ENCODE measurements at regions not wholly inside any gene's neighbourhood (a gene's known extent, or its start where the extent isn't known, plus 50 kb on each side); places are given as distances from the start of the nearest gene placed in this dataset.

DNA sequence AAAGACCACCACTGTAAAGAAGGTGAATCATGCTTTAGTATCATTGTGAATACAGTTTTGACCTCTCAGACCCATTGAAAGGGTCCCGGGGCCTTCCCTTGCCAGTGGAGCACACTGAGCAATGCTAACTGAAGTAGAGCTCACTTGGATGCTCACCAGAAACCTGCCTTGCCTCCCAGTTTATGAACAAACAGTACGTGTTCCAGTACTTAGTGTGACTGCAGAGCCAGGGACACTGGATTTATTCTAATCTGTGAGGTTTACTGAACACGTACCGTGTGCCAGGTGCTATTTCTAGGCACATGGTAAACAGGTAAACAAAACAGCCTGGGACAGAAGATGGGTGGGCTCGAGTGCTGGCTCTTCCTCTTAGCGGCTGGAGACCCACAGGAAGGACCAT, 79.6 kb downstream of the FOXL1 start:
- intact Hi-C loops (cut with DNase I) = no loop called here
- H3K27me3 ChIP-seq (ENCODE audit: low read depth) = peaks cover 16% of the 10 kb centered on the region
- no peaks in the 10 kb centered on the region for H3K4me1 ChIP-seq
- no peak overlapping the region for H3K4me3 ChIP-seq
- no peaks in the 10 kb centered on the region for H3K36me3 ChIP-seq
- ATAC-seq (no peak), DNase-seq (no peak)
- H3K27ac ChIP-seq = no peak overlapping the region
- H3K9me3 ChIP-seq = no peaks in the 10 kb centered on the region
- TF ChIP-seq, protein P1, sequence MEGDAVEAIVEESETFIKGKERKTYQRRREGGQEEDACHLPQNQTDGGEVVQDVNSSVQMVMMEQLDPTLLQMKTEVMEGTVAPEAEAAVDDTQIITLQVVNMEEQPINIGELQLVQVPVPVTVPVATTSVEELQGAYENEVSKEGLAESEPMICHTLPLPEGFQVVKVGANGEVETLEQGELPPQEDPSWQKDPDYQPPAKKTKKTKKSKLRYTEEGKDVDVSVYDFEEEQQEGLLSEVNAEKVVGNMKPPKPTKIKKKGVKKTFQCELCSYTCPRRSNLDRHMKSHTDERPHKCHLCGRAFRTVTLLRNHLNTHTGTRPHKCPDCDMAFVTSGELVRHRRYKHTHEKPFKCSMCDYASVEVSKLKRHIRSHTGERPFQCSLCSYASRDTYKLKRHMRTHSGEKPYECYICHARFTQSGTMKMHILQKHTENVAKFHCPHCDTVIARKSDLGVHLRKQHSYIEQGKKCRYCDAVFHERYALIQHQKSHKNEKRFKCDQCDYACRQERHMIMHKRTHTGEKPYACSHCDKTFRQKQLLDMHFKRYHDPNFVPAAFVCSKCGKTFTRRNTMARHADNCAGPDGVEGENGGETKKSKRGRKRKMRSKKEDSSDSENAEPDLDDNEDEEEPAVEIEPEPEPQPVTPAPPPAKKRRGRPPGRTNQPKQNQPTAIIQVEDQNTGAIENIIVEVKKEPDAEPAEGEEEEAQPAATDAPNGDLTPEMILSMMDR (IDR thresholded peaks at IDR 0.05) = no peak

DNA sequence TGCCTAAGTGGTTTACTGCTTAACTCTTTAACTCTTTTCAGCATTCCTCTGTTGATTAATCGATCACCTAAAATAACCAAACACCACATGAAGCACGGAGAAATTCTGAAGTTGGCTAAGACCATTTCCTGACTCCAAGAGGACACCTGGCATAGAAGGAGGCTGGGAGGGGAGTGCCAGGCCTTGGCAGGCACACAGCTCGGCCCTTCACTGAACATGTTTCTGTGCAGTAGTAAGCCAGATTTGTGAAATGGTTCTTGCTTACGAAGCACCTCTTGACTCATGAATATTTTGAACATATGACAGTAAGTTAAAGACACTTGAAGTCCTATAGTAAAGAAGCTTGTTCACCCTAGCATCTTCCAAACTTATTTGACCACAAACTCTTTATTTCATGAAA, 82.3 kb downstream of the FOXL1 start:
- Histone ChIP-seq H3K4me1 (no peaks in the 10 kb centered on the region), H3K36me3 (no peaks in the 10 kb centered on the region), H3K27me3 (ENCODE audit: low read depth) (peaks cover 21% of the 10 kb centered on the region), H3K27ac (no peak overlapping the region), H3K9me3 (no peaks in the 10 kb centered on the region), H3K4me3 (no peak overlapping the region)
- no peak for ATAC-seq
- intact Hi-C loops (cut with DNase I) = no loop called here
- TF ChIP-seq, protein P1 (IDR thresholded peaks at IDR 0.05) = no peak
- no peak for DNase-seq

DNA sequence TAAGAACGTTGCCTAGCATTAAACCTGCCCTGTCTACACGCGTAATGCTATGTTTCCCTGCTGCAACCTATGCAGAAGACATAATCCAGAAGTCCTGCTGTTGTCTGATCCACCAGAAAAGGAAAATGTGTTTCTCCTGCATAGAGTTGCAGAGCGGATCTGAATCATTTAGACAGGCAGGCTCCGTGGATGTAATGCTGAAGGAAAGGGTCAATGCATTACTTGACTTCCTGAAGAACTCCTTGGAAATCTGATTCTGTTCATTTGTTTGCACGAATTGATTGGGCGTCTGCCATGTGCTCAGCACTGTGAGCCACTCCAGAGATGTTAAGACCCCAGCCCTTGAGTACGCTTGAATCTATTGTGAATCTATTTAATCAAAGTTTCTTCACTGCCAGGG, 83.4 kb downstream of the FOXL1 start:
- DNase-seq (no peak), ATAC-seq (no peak)
- intact Hi-C loops (cut with DNase I) = no loop called here
- Histone ChIP-seq H3K27me3 (ENCODE audit: low read depth) (peaks cover 30% of the 10 kb centered on the region), H3K27ac (no peak overlapping the region), H3K4me3 (no peak overlapping the region), H3K36me3 (no peaks in the 10 kb centered on the region), H3K4me1 (no peaks in the 10 kb centered on the region), H3K9me3 (no peaks in the 10 kb centered on the region)
- TF ChIP-seq, protein P1 (IDR thresholded peaks at IDR 0.05) = no peak

DNA sequence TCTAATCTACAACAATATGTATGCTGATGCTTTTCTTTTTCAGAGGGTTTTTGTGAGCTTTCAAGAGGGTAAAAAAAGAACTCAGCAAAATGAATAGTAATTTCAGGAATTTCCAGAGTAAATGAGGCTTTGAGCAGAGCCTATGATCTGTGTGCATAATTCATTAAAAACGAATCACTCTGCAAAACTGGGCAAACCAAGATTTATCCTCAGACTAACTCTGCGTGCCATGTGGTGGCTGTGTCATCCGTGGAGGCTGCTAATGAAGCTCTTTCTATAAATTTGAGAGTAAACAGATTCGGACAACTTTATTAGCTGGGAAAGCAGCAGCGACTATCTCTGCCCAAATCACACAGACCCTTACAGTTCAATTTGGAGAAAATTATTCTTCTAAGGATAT, 83.8 kb downstream of the FOXL1 start:
- DNase-seq (no peak), ATAC-seq (no peak)
- TF ChIP-seq, protein P1 (IDR thresholded peaks at IDR 0.05) = no peak
- no peaks in the 10 kb centered on the region for H3K9me3 ChIP-seq
- H3K27ac ChIP-seq = no peak overlapping the region
- H3K36me3 ChIP-seq = no peaks in the 10 kb centered on the region
- intact Hi-C loops (cut with DNase I) = no loop called here
- H3K27me3 ChIP-seq (ENCODE audit: low read depth) = peaks cover 30% of the 10 kb centered on the region
- no peak overlapping the region for H3K4me3 ChIP-seq
- H3K4me1 ChIP-seq = no peaks in the 10 kb centered on the region

DNA sequence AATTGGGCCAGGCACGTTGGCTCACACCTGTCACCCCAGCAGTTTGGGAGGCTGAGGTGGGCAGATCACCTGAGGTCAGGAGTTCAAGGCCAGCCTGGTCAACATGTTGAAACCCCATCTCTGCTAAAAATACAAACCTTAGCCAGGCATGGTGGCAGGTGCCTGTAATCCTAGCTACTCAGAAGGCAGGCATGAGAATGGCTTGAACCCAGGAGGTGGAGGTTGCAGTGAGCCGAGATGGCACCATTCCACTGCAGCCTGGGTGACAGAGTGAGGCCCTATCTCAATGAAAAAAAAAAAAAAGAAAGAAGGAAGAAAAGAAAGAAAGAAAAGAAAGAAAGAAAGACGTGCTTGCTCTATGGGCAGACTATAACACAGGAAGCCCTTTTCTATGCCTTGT, 84.4 kb downstream of the FOXL1 start:
- H3K9me3 ChIP-seq = no peaks in the 10 kb centered on the region
- no peak overlapping the region for H3K4me3 ChIP-seq
- H3K27ac ChIP-seq = no peak overlapping the region
- H3K4me1 ChIP-seq = no peaks in the 10 kb centered on the region
- ATAC-seq (no peak), DNase-seq (no peak)
- peaks cover 30% of the 10 kb centered on the region for H3K27me3 ChIP-seq (ENCODE audit: low read depth)
- TF ChIP-seq, protein P1 (IDR thresholded peaks at IDR 0.05) = no peak
- H3K36me3 ChIP-seq = no peaks in the 10 kb centered on the region
- intact Hi-C loops (cut with DNase I) = no loop called here
